Panc1 (cell line): ENCODE measurements at regions not wholly inside any gene's neighbourhood (a gene's known extent, or its start where the extent isn't known, plus 50 kb on each side); places are given as distances from the start of the nearest gene placed in this dataset.

Experiments
- CTCF ChIP-seq: fragments of 450-650 bp; IDR thresholded peaks from 2 replicates; pipeline ENCODE4 v1.5.1; 2017; ENCODE audit warnings: mild to moderate bottlenecking
- POLR2AphosphoS5 ChIP-seq: IDR thresholded peaks from 2 replicates; pipeline ENCODE4 v1.6.1; 2012; ENCODE audit warnings: mild to moderate bottlenecking, low read depth, low read length, moderate library complexity
- REST ChIP-seq, 2 experiments: IDR thresholded peaks; 2 replicates each; pipeline ENCODE4 v1.6.1; 2011 to 2012; ENCODE audit warnings: low read depth in 2 of 2, control low read depth in 1 of 2, low read length in 1 of 2, mild to moderate bottlenecking in 1 of 2, moderate library complexity in 1 of 2; ENCODE audit not compliant: insufficient read depth in 1 of 2
- SIN3A ChIP-seq: IDR thresholded peaks from 2 replicates; pipeline ENCODE4 v1.6.1; 2012; ENCODE audit warnings: low read depth, mild to moderate bottlenecking, low read length, moderate library complexity, borderline replicate concordance; ENCODE audit not compliant: insufficient read depth
- TCF7L2 ChIP-seq: IDR thresholded peaks from 2 replicates; pipeline ENCODE4 v1.6.1; 2011; ENCODE audit warnings: mild to moderate bottlenecking, low read depth, low read length, inconsistent platforms

- TF ChIP-seq CTCF (no peak), REST (IDR thresholded peaks at IDR 0.05; ENCODE audit: insufficient read depth in 1 of 2, low read depth in 2 of 2, low read length in 1 of 2) (no peak), SIN3A (no peak), POLR2AphosphoS5 (no peak), TCF7L2 (no peak)
Measured at GRCh38 chr2:7816944-7817343, 864.9 kb upstream of the ID2 start.
